Adrenal gland (tissue), 5 donors: ENCODE measurements at regions not wholly inside any gene's neighbourhood (a gene's known extent, or its start where the extent isn't known, plus 50 kb on each side); places are given as distances from the start of the nearest gene placed in this dataset.

ENCODE experiments used
- POLR2A ChIP-seq, 2 donors: fragments of 450-650 bp; IDR thresholded peaks; one replicate each; pipeline ENCODE4 v1.6.1; 2017; ENCODE audit warnings: antibody characterized with exemption in 2 of 2, mild to moderate bottlenecking in 2 of 2, moderate library complexity in 1 of 2
- TF ChIP-seq, protein P1 (sequence below), 6 experiments: fragments of 450-650 bp in 4 of 6; fragments of 200-600 bp in 2 of 6; sonication (generic) in 1 of 6; IDR thresholded peaks; 1 replicate in 5 of 6; 2 replicates in 1 of 6; pipeline versions ENCODE4 v1.5.1 to v1.8.0; 2016 to 2021; ENCODE audit warnings: antibody characterized with exemption in 6 of 6, mild to moderate bottlenecking in 2 of 6, moderate library complexity in 1 of 6
- donor health status: DM: no; HTN: no; CAD: no.

DNA sequence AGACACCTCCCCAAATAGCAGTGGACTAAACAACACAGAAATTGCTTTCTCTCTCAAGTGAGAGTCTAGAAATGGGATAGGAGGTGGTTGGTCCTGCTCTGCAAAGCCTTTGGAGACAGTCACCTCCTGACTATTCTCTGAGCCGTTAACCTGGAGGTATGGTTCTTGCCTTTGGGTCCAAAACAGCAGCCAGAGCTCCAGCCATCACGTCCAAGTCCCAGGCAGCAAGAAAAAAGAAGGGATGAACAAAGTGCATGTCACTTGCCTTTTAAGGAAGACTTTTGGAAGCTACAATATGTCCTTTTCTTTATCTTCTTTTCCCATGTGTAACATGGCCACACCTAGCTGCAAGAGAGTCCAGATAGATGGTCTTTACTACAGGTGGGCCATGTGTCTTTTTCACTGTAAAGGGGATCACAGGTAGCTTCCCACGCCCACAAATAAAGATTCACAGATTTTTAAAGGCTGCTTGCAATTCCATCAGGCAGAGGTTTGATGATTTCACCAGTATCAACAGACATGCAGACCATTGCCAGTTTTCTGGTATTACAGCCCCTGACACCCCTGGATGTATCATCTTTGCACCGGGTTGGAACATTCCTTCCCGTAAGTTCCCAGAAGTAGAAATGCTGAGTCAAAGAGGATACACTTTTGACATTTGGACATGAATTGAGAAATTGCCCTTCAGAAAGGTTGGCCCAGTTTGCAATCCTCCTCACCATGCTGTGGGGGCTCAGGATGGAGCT, 66.0 kb downstream of the MYEOV start:
- TF ChIP-seq, protein P1, sequence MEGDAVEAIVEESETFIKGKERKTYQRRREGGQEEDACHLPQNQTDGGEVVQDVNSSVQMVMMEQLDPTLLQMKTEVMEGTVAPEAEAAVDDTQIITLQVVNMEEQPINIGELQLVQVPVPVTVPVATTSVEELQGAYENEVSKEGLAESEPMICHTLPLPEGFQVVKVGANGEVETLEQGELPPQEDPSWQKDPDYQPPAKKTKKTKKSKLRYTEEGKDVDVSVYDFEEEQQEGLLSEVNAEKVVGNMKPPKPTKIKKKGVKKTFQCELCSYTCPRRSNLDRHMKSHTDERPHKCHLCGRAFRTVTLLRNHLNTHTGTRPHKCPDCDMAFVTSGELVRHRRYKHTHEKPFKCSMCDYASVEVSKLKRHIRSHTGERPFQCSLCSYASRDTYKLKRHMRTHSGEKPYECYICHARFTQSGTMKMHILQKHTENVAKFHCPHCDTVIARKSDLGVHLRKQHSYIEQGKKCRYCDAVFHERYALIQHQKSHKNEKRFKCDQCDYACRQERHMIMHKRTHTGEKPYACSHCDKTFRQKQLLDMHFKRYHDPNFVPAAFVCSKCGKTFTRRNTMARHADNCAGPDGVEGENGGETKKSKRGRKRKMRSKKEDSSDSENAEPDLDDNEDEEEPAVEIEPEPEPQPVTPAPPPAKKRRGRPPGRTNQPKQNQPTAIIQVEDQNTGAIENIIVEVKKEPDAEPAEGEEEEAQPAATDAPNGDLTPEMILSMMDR (IDR thresholded peaks at IDR 0.05): no peak
- no peak for TF ChIP-seq POLR2A (IDR thresholded peaks at IDR 0.05)
